NCI-H345 treated with DMSO at 0.1 percent for 48 hours (cell line): ENCODE measurements at regions not wholly inside any gene's neighbourhood (a gene's known extent, or its start where the extent isn't known, plus 50 kb on each side); places are given as distances from the start of the nearest gene placed in this dataset.
"Not testable (repeated sequence)": the region's sequence is repeated elsewhere in the genome, so short reads cannot be mapped to it uniquely, and the experiment has no call there.

Experiments
- DNase-seq: peaks from one replicate; lab custom pipeline; 2025; ENCODE audit not compliant: unreplicated experiment; lab: John Stamatoyannopoulos, UW

DNA sequence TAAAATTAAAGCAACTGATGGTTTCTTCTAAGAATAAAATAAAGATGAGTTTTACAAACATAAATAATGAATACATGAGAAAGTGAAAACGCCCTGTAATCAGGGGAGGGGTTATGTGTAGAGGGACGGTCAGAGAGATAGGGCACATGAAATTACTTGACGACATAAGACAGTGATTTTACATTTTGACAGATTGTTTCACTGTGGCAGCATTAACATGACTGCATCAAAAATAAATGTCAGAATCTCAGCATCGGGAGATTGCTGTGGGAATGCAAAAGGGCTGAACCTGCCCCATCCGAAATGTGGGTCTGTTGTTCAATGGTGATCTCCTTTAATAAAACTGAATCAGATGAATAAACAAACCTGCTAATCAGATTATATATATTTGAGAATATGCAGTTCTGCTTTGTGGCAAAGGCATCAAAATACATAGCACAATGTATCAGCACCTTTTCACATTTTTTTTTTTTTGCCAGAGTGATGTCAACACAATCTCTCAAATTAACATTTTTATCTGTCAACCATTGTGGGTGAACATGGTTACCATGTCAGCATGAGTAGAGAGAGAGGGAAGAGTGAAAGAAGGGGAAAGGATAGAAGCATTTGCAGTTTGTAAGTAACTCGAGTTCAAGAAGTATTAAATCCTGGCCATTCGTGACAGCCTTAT lies 177.1 kb upstream of the MAN1A1 start:
- DNase-seq, result no peak

GRCh38 chr6:119524410-119524809 lies 174.8 kb upstream of the MAN1A1 start:
- no peak for DNase-seq

DNA sequence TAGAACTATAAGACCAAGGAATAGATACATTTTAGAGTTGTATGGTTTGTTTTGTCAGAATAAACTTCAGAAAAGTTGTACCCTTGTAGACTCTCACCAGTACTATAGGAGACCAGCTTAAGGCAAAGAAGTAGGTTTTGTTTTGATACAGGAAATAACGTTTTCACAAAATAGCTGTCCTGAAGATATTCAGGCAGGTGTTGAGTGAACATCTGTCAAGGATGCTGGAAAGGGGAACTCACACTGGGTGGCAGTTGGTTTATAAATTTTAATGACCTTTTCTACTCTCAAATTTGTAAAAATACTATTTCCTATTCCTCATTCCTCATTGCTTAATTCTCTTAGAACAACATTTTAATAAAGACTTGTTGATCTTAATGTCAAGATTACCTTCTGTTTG lies 174.0 kb upstream of the MAN1A1 start:
- no peak for DNase-seq

DNA sequence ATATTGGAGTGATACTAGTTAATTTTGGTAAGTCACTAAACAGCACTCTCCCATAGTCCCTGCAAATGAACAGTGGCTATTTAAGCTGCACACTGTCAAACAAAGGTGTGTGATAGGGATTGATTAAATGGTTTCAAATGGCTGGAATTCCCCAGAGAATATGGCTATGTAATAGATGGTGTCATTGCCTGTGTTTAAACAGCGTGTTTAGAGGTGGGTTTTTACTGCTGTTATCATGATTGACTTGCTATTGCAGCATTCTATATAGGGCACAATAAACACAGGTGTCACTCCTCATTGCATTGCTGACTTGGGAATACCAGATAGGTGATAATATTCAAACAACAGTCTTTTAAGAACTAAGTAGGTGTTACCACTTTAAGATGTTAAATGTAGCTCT lies 171.7 kb upstream of the MAN1A1 start:
- peak; percentile 34 for DNase-seq

DNA sequence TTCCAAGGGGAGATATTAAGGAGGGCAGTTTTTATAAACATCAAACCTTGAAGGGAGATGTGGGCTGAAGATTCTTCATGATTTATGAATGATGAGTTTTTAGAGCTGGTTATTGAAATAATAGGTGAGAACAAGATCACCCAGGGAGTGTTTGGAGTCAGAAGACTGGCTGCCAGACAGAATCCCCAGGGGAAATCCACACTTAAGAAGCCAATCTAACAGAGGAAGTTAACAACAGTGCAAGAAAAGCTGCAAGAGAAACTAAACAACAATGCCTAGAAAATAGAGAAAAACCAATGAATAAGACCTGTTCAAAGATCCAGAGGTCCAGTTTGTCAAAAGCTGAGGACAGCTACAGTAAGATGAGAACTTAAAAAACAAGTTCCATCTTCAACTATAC lies 167.9 kb upstream of the MAN1A1 start:
- DNase-seq, result no peak

- no peak for DNase-seq
Measured at GRCh38 chr6:119514345-119514744, 164.8 kb upstream of the MAN1A1 start.

DNA sequence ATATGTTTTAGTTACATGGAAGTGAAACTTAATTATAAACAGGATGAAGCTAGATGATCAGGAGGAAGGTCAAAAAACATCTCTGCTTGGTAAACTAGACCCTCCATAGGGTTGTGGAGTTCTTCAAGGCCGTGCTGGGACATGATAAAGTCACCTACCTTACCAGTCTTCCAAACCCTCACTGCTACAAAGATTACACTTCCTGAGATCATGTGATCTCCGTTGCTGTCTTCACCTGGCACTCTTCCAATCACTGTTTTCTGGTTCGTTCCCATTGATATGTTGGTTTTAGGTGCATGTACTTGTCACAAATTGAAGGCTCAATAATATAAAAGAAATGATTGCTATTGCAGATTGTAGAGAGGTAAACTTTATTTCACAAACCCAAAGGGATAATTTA lies 161.5 kb upstream of the MAN1A1 start:
- DNase-seq, result peak; percentile 63

DNA sequence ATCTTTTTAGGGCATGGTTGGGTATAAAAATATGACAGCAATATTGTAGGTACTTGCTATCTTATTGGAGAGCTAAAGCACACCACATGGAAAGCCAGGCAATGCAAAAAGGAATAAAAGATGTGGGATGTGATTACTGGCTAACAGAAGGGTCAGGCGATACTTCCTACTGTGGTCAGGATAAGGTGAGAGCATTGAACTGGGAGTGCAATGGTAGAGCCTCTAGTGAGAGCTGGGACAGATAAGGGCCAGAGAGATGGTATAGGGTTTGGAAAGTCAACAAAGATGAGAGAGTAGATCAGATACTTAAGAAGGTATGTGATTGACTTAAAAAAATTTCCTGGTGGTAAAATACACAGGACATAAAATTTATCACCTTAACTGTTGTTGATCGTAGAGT lies 160.7 kb upstream of the MAN1A1 start:
- DNase-seq, result no peak

GRCh38 chr6:119506631-119507174 lies 157.1 kb upstream of the MAN1A1 start:
- no peak for DNase-seq

GRCh38 chr6:119501798-119502483 lies 152.4 kb upstream of the MAN1A1 start:
- no peak for DNase-seq

GRCh38 chr6:119499797-119500196 lies 150.2 kb upstream of the MAN1A1 start:
- DNase-seq, result no peak

DNA sequence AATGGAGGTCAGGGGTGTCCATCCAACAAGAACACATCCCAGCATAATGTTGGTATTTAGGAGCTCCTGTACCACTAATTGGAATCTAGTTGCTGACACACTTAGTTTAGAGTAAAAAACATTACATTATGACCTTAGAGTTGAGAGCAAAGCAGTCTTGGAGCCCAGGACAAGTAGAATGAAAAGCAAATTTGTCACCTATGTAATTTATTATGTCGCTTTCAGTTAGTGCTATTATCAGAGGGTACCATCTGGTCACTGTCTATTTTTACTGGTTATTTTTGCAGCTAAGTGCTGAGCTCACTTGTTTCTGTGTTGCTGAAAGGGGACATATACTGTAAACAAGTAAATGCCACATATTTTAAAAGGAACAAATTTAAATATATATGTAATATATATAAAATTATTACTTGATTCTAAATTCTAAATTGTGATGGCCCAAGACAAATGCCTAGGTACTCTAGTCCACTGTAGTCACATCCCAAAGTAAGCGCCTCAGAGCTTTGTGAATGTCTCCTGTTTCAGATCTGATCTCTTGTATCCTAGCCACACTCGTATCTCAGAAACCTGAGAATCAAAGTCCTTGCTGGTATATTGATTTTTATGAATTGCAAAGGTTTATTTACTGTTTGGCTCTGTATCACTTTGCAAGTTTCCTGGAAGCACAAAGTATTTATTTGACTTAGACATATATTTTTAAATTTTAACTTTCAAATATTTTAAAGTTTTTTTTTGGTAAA lies 148.6 kb upstream of the MAN1A1 start:
- no peak for DNase-seq

- DNase-seq, result no peak
Measured at GRCh38 chr6:119495230-119495683, 145.7 kb upstream of the MAN1A1 start.

- DNase-seq, result no peak
Measured at GRCh38 chr6:119493980-119494379, 144.4 kb upstream of the MAN1A1 start.

DNA sequence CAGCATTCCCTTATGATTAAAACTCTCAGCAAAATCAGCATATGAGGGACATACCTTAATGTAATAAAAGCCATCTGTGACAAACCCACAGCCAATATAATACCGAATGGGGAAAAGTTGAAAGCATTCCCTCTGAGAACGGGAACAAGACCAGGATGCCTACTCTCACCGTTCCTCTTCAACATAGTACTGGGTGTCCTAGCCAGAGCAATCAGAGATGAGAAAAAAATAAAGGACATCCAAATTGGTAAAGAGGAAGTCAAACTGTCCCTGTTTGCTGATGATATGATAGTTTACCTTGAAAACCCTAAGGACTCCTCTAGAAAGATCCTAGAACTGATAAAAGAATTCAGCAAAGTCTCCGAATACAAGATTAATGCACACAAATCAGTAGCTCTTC lies 141.6 kb upstream of the MAN1A1 start:
- DNase-seq, result not testable (repeated sequence)

DNA sequence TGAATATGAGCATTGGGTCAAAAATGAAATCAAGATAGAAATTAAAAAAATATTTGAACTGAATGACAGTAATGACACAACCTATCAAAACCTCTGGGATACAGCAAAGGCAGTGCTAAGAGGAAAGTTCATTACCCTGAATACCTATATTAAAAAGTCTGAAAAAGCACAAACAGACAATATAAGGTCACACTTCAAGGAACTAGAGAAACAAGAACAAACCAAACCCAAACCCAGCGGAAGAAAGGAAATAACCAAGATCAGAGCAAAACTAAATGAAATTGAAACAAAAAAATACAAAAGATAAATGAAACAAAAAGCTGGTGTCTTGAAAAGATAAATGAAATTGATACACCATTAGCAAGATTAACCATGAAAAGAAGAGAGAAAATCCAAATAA lies 140.5 kb upstream of the MAN1A1 start:
- not testable (repeated sequence) for DNase-seq

DNA sequence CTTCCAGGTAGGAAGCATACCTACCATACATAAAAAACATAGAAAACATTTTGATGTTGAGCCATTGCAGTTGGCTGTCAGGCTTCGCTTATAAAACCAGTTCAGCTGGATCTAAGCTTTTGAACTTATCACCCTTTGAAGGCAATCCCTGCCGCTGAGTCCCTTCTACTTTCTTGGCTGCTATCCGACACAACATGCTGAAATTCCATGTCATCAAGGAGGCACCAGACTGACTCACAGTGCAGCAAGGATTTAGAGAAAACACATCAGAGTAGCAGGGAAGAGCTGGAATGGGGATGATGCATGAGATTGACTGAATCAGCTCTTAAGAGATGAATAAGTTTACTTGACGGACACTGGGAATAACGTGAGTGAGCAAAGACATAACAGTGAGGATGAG lies 135.0 kb upstream of the MAN1A1 start:
- DNase-seq, result no peak

DNA sequence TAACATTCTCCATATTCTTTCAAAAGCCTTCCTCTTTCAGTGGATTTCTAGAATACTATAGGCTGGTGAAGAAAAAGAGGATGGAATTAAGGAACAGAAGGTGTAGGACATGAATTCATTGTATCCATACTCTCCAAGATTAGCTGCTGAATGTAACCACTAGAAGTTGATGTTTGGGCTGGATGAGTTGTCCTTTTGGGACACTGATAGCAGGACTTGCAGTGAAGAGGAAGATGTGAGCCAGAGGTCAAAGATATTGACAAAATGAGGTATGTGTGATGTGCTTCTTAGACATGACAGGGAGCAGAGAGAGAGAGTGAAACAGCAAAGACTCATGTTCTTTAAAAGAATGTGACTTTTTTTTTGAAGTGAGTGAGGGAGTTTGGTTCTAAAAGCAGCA lies 134.3 kb upstream of the MAN1A1 start:
- no peak for DNase-seq

GRCh38 chr6:119482850-119483285 lies 133.3 kb upstream of the MAN1A1 start:
- DNase-seq, result no peak

GRCh38 chr6:119481976-119482375 lies 132.4 kb upstream of the MAN1A1 start:
- no peak for DNase-seq

GRCh38 chr6:119480961-119481497 lies 131.5 kb upstream of the MAN1A1 start:
- no peak for DNase-seq
